Uterus (tissue), 2 donors: ENCODE measurements at regions not wholly inside any gene's neighbourhood (a gene's known extent, or its start where the extent isn't known, plus 50 kb on each side); places are given as distances from the start of the nearest gene placed in this dataset.

Source experiments
- CTCF ChIP-seq, 4 experiments: fragments of 200-600 bp in 2 of 4; fragments of 450-650 bp in 2 of 4; sonication (generic) in 2 of 4; IDR thresholded peaks; one replicate each; pipeline ENCODE4 v1.5.1; 2016 to 2019; ENCODE audit warnings: antibody characterized with exemption in 4 of 4, mild to moderate bottlenecking in 2 of 4, moderate library complexity in 1 of 4
- POLR2A ChIP-seq, 2 donors: fragments of 450-650 bp; IDR thresholded peaks; one replicate each; pipeline ENCODE4 v1.6.1; 2016; ENCODE audit warnings: antibody characterized with exemption in 2 of 2, mild to moderate bottlenecking in 1 of 2, moderate library complexity in 1 of 2

- TF ChIP-seq CTCF (IDR thresholded peaks at IDR 0.05) = no peak
- no peak for TF ChIP-seq POLR2A (IDR thresholded peaks at IDR 0.05)
These were observed 438.6 kb downstream of the AJAP1 start for GRCh38 chr1:5093042-5093441.
